DMS53 treated with DMSO at 0.1 percent for 48 hours (cell line): ENCODE measurements at regions not wholly inside any gene's neighbourhood (a gene's known extent, or its start where the extent isn't known, plus 50 kb on each side); places are given as distances from the start of the nearest gene placed in this dataset.
A peak's percentile ranks its signal among the peaks of the same experiment; 100 is the strongest.
"Not testable (repeated sequence)": the region's sequence is repeated elsewhere in the genome, so short reads cannot be mapped to it uniquely, and the experiment has no call there.

Experiments used
- DNase-seq: peaks from one replicate; lab custom pipeline; 2025; ENCODE audit not compliant: unreplicated experiment; lab: John Stamatoyannopoulos, UW

- no peak for DNase-seq
Observed at GRCh38 chr7:104074529-104074928, 85.1 kb upstream of the RELN start.

- not testable (repeated sequence) for DNase-seq
Observed at GRCh38 chr7:104071641-104072040, 82.2 kb upstream of the RELN start.

- no peak for DNase-seq
Observed at GRCh38 chr7:104065491-104065890, 76.0 kb upstream of the RELN start.

GRCh38 chr7:104064969-104065387, 75.5 kb upstream of the RELN start:
- DNase-seq: no peak

- DNase-seq: not testable (repeated sequence)
Observed at GRCh38 chr7:104063797-104064196, 74.3 kb upstream of the RELN start.

GRCh38 chr7:104061652-104062051, 72.2 kb upstream of the RELN start:
- DNase-seq: no peak

- not testable (repeated sequence) for DNase-seq
Observed at GRCh38 chr7:104059837-104060236, 70.4 kb upstream of the RELN start.

GRCh38 chr7:104059103-104059502, 69.6 kb upstream of the RELN start:
- DNase-seq: no peak

GRCh38 chr7:104054362-104054761, 64.9 kb upstream of the RELN start:
- DNase-seq: no peak

GRCh38 chr7:104052979-104053378, 63.5 kb upstream of the RELN start:
- no peak for DNase-seq

- DNase-seq: no peak
Observed at GRCh38 chr7:104048055-104048454, 58.6 kb upstream of the RELN start.

GRCh38 chr7:104045183-104045582, 55.7 kb upstream of the RELN start:
- DNase-seq: no peak

GRCh38 chr7:104040666-104041065, 51.2 kb upstream of the RELN start:
- peak; percentile 24 for DNase-seq

- no peak for DNase-seq
Observed at GRCh38 chr7:104039363-104039762, 49.9 kb upstream of the RELN start.
